Naive thymus-derived CD4-positive, alpha-beta T cell (primary cell): ENCODE measurements at regions not wholly inside any gene's neighbourhood (a gene's known extent, or its start where the extent isn't known, plus 50 kb on each side); places are given as distances from the start of the nearest gene placed in this dataset.
A peak's percentile ranks its signal among the peaks of the same experiment; 100 is the strongest.

Source experiments
- ATAC-seq: fragments of 150-1000 bp; cut with Tn5 transposase; 2 replicates; pipeline ENCODE4 v1.10.0; 2021; ENCODE audit warnings: mild to moderate bottlenecking, moderate library complexity
- CTCF ChIA-PET: fragments of 350-600 bp; sonication (Branson Sonifier 250); formaldehyde crosslinking; loops from one replicate; lab custom pipeline; 2021; ENCODE audit warnings: antibody characterized with exemption; lab: Charles Lee
- POLR2A ChIA-PET: fragments of 350-600 bp; sonication (Branson Sonifier 250); formaldehyde crosslinking; loops from one replicate; lab custom pipeline; 2021; ENCODE audit warnings: antibody characterized with exemption, inconsistent platforms; lab: Charles Lee
- DNase-seq, 9 donors: peaks; one replicate each; pipeline versions ENCODE4 v3.0.0 to v3.0.0-alpha.2; 2020 to 2022; ENCODE audit warnings: mixed read lengths in 1 of 9
- H3K27ac ChIP-seq: one replicate; pipeline ENCODE4 v1.7.0; 2013; ENCODE audit warnings: mild to moderate bottlenecking, low read depth, low read length, moderate library complexity
- H3K27me3 ChIP-seq, 2 donors: one replicate each; pipeline ENCODE4 v1.7.0; 2013; ENCODE audit warnings: low read length in 2 of 2, mild to moderate bottlenecking in 2 of 2, moderate library complexity in 2 of 2; ENCODE audit not compliant: control insufficient read depth in 2 of 2, insufficient read depth in 2 of 2
- H3K36me3 ChIP-seq, 3 experiments: 1 replicate in 2 of 3; 2 replicates in 1 of 3; pipeline ENCODE4 v1.7.0; 2013; ENCODE audit warnings: low read length in 3 of 3, mild to moderate bottlenecking in 3 of 3, moderate library complexity in 1 of 3; ENCODE audit not compliant: insufficient read depth in 3 of 3, control insufficient read depth in 2 of 3
- H3K4me1 ChIP-seq, 2 donors: one replicate each; pipeline ENCODE4 v1.7.0; 2013; ENCODE audit warnings: low read length in 2 of 2, mild to moderate bottlenecking in 2 of 2, moderate library complexity in 1 of 2; ENCODE audit not compliant: control insufficient read depth in 2 of 2, insufficient read depth in 2 of 2
- H3K4me3 ChIP-seq: 2 replicates; pipeline ENCODE4 v1.7.0; 2013; ENCODE audit warnings: mild to moderate bottlenecking, low read length
- H3K9me3 ChIP-seq, 3 experiments: 1 replicate in 2 of 3; 2 replicates in 1 of 3; pipeline ENCODE4 v1.7.0; 2013; ENCODE audit warnings: low read length in 3 of 3; ENCODE audit not compliant: control insufficient read depth in 2 of 3
- H3K27ac Mint-ChIP-seq, 9 donors: one replicate each; pipeline ENCODE4 v1.8.0; 2020 to 2022; ENCODE audit warnings: mixed read lengths in 9 of 9, mild to moderate bottlenecking in 8 of 9, moderate library complexity in 5 of 9, inconsistent platforms in 2 of 9
- H3K27me3 Mint-ChIP-seq, 5 donors: one replicate each; pipeline ENCODE4 v1.8.0; 2021 to 2022; ENCODE audit warnings: mixed read lengths in 5 of 5, mild to moderate bottlenecking in 1 of 5
- H3K36me3 Mint-ChIP-seq, 5 donors: one replicate each; pipeline ENCODE4 v1.8.0; 2020 to 2022; ENCODE audit warnings: mixed read lengths in 5 of 5, mild to moderate bottlenecking in 3 of 5, inconsistent platforms in 1 of 5
- H3K4me1 Mint-ChIP-seq, 7 donors: one replicate each; pipeline ENCODE4 v1.8.0; 2020 to 2022; ENCODE audit warnings: mixed read lengths in 7 of 7, mild to moderate bottlenecking in 3 of 7, inconsistent platforms in 1 of 7
- H3K4me3 Mint-ChIP-seq, 10 donors: one replicate each; pipeline ENCODE4 v1.8.0; 2020 to 2022; ENCODE audit warnings: mild to moderate bottlenecking in 10 of 10, mixed read lengths in 10 of 10, moderate library complexity in 6 of 10, inconsistent platforms in 2 of 10
- H3K9me3 Mint-ChIP-seq, 11 donors: one replicate each; pipeline ENCODE4 v1.8.0; 2020 to 2022; ENCODE audit warnings: mixed read lengths in 11 of 11, mild to moderate bottlenecking in 4 of 11, inconsistent platforms in 1 of 11, moderate library complexity in 1 of 11
- intact Hi-C, 2 donors: fragments of 100-400 bp; cut with micrococcal nuclease; formaldehyde crosslinking; loops; one replicate each; pipeline ENCODE4 v1.15.1; 2023

- POLR2A ChIA-PET: no interaction called here
- no peaks in the 10 kb centered on the region for H3K9me3 ChIP-seq
- H3K9me3 Mint-ChIP-seq: peaks cover 0 to 2% (median 0%) of the 10 kb centered on the region in 11 donors
- H3K4me1 ChIP-seq: no peaks in the 10 kb centered on the region
- intact Hi-C loops: no loop called here
- H3K4me3 ChIP-seq: no peak overlapping the region
- H3K27me3 Mint-ChIP-seq: peaks cover 0 to 9% (median 0%) of the 10 kb centered on the region in 5 donors
- CTCF ChIA-PET: no interaction called here
- no peak overlapping the region for H3K27ac ChIP-seq
- DNase-seq (no peak), ATAC-seq (no peak)
- H3K36me3 ChIP-seq: no peaks in the 10 kb centered on the region
- H3K36me3 Mint-ChIP-seq: no peaks in the 10 kb centered on the region
- H3K4me3 Mint-ChIP-seq: no peak overlapping the region
- H3K4me1 Mint-ChIP-seq: peaks cover 0 to 4% (median 0%) of the 10 kb centered on the region in 7 donors
- H3K27ac Mint-ChIP-seq: no peak overlapping the region
- H3K27me3 ChIP-seq: no peaks in the 10 kb centered on the region
Measured at GRCh38 chr4:71269233-71269632, 69.6 kb upstream of the SLC4A4 start.

GRCh38 chr4:71270901-71271300 is 67.9 kb upstream of the SLC4A4 start:
- Mint-ChIP-seq H3K36me3 (no peaks in the 10 kb centered on the region), H3K9me3 (peaks cover 0 to 2% (median 0%) of the 10 kb centered on the region in 11 donors), H3K4me3 (no peak overlapping the region), H3K4me1 (peaks cover 8 to 15% (median 11%) of the 10 kb centered on the region in 7 donors), H3K27ac (no peak overlapping the region), H3K27me3 (peaks cover 0 to 4% (median 0%) of the 10 kb centered on the region in 5 donors)
- ATAC-seq (peak; percentile 34), DNase-seq (no peak)
- Histone ChIP-seq H3K27me3 (no peaks in the 10 kb centered on the region), H3K4me1 (peaks cover 0 to 12% of the 10 kb centered on the region in 2 donors), H3K9me3 (no peaks in the 10 kb centered on the region), H3K27ac (no peak overlapping the region), H3K36me3 (no peaks in the 10 kb centered on the region), H3K4me3 (no peak overlapping the region)
- intact Hi-C loops: loop anchor here in 1 of 2 donors (10.0 kb wide), 1 partner anchor 1034 kb away; no protein-coding TSS in a partner anchor
- ChIA-PET POLR2A (no interaction called here), CTCF (no interaction called here)

- H3K36me3 ChIP-seq: no peaks in the 10 kb centered on the region
- H3K4me3 ChIP-seq: no peak overlapping the region
- H3K36me3 Mint-ChIP-seq: no peaks in the 10 kb centered on the region
- ChIA-PET POLR2A (no interaction called here), CTCF (no interaction called here)
- ATAC-seq (no peak), DNase-seq (no peak)
- H3K27ac ChIP-seq: no peak overlapping the region
- intact Hi-C loops: loop anchor here in 1 of 2 donors (10.0 kb wide), 1 partner anchor 1032 kb away; no protein-coding TSS in a partner anchor
- peaks cover 0 to 19% of the 10 kb centered on the region in 2 donors for H3K4me1 ChIP-seq
- H3K27me3 ChIP-seq: no peaks in the 10 kb centered on the region
- peaks cover 8 to 23% (median 16%) of the 10 kb centered on the region in 7 donors for H3K4me1 Mint-ChIP-seq
- no peak overlapping the region for H3K27ac Mint-ChIP-seq
- H3K9me3 ChIP-seq: no peaks in the 10 kb centered on the region
- H3K27me3 Mint-ChIP-seq: peaks cover 0 to 2% (median 0%) of the 10 kb centered on the region in 5 donors
- no peak overlapping the region for H3K4me3 Mint-ChIP-seq
- H3K9me3 Mint-ChIP-seq: peaks cover 0 to 3% (median 0%) of the 10 kb centered on the region in 11 donors
Measured at GRCh38 chr4:71272976-71273375, 65.8 kb upstream of the SLC4A4 start.

GRCh38 chr4:71275004-71275403 is 63.8 kb upstream of the SLC4A4 start:
- DNase-seq (no peak), ATAC-seq (no peak)
- H3K27me3 ChIP-seq: no peaks in the 10 kb centered on the region
- no peaks in the 10 kb centered on the region for H3K36me3 Mint-ChIP-seq
- no peak overlapping the region for H3K4me3 ChIP-seq
- peaks cover 8 to 23% (median 16%) of the 10 kb centered on the region in 7 donors for H3K4me1 Mint-ChIP-seq
- peak overlapping the region in 3 of 10 donors; percentile 6 to 36 (median 12) for H3K4me3 Mint-ChIP-seq
- H3K36me3 ChIP-seq: no peaks in the 10 kb centered on the region
- ChIA-PET CTCF (no interaction called here), POLR2A (no interaction called here)
- peaks cover 0 to 1% (median 0%) of the 10 kb centered on the region in 11 donors for H3K9me3 Mint-ChIP-seq
- H3K9me3 ChIP-seq: no peaks in the 10 kb centered on the region
- intact Hi-C loops: loop anchor here in 1 of 2 donors (10.0 kb wide), 1 partner anchor 1030 kb away; no protein-coding TSS in a partner anchor
- H3K27me3 Mint-ChIP-seq: peaks cover 0 to 2% (median 0%) of the 10 kb centered on the region in 5 donors
- H3K27ac Mint-ChIP-seq: peak overlapping the region in 2 of 9 donors; percentile 12 to 38
- no peak overlapping the region for H3K27ac ChIP-seq
- peaks cover 0 to 19% of the 10 kb centered on the region in 2 donors for H3K4me1 ChIP-seq

GRCh38 chr4:71275570-71275969 is 63.2 kb upstream of the SLC4A4 start:
- Mint-ChIP-seq H3K27ac (peak overlapping the region in 3 of 9 donors; percentile 32 to 59 (median 44)), H3K4me1 (peaks cover 8 to 23% (median 16%) of the 10 kb centered on the region in 7 donors), H3K9me3 (peaks cover 0 to 1% (median 0%) of the 10 kb centered on the region in 11 donors), H3K4me3 (peak overlapping the region in 4 of 10 donors; percentile 12 to 68 (median 40)), H3K27me3 (peaks cover 0 to 2% (median 0%) of the 10 kb centered on the region in 5 donors), H3K36me3 (no peaks in the 10 kb centered on the region)
- H3K36me3 ChIP-seq: no peaks in the 10 kb centered on the region
- ATAC-seq (peak; percentile 47), DNase-seq (peak in 1 of 9 donors; percentile 1)
- no peaks in the 10 kb centered on the region for H3K27me3 ChIP-seq
- CTCF ChIA-PET: no interaction called here
- intact Hi-C loops: loop anchor here in 1 of 2 donors (10.0 kb wide), 1 partner anchor 1029 kb away; no protein-coding TSS in a partner anchor
- H3K9me3 ChIP-seq: no peaks in the 10 kb centered on the region
- H3K4me3 ChIP-seq: no peak overlapping the region
- POLR2A ChIA-PET: no interaction called here
- peaks cover 0 to 19% of the 10 kb centered on the region in 2 donors for H3K4me1 ChIP-seq
- no peak overlapping the region for H3K27ac ChIP-seq

GRCh38 chr4:71277353-71277752 is 61.5 kb upstream of the SLC4A4 start:
- no peak overlapping the region for H3K4me3 Mint-ChIP-seq
- H3K4me1 Mint-ChIP-seq: peaks cover 8 to 23% (median 16%) of the 10 kb centered on the region in 7 donors
- peaks cover 0 to 1% (median 0%) of the 10 kb centered on the region in 11 donors for H3K9me3 Mint-ChIP-seq
- no peaks in the 10 kb centered on the region for H3K9me3 ChIP-seq
- no peak overlapping the region for H3K4me3 ChIP-seq
- H3K36me3 Mint-ChIP-seq: no peaks in the 10 kb centered on the region
- no peak overlapping the region for H3K27ac ChIP-seq
- intact Hi-C loops: loop anchor here in 1 of 2 donors (10.0 kb wide), 1 partner anchor 1027 kb away; no protein-coding TSS in a partner anchor
- H3K4me1 ChIP-seq: peaks cover 0 to 19% of the 10 kb centered on the region in 2 donors
- ATAC-seq (no peak), DNase-seq (no peak)
- H3K36me3 ChIP-seq: no peaks in the 10 kb centered on the region
- no peaks in the 10 kb centered on the region for H3K27me3 ChIP-seq
- H3K27ac Mint-ChIP-seq: peak overlapping the region in 1 of 9 donors; percentile 32
- peaks cover 0 to 2% (median 0%) of the 10 kb centered on the region in 5 donors for H3K27me3 Mint-ChIP-seq
- ChIA-PET POLR2A (interaction anchor here (0.8 kb wide), 1 partner anchor 639 kb away, joined by 13 read pairs; no protein-coding TSS in a partner anchor), CTCF (no interaction called here)
